HG03025 (cell line): ENCODE measurements at regions not wholly inside any gene's neighbourhood (a gene's known extent, or its start where the extent isn't known, plus 50 kb on each side); places are given as distances from the start of the nearest gene placed in this dataset.
"Not testable (repeated sequence)": the region's sequence is repeated elsewhere in the genome, so short reads cannot be mapped to it uniquely, and the experiment has no call there.

ENCODE experiments used
- ATAC-seq: cut with Tn5 transposase; IDR thresholded peaks from one replicate; pipeline ENCODE4 v1.9.1; 2021; ENCODE audit warnings: mild to moderate bottlenecking, moderate library complexity; ENCODE audit not compliant: unreplicated experiment, low FRiP score

DNA sequence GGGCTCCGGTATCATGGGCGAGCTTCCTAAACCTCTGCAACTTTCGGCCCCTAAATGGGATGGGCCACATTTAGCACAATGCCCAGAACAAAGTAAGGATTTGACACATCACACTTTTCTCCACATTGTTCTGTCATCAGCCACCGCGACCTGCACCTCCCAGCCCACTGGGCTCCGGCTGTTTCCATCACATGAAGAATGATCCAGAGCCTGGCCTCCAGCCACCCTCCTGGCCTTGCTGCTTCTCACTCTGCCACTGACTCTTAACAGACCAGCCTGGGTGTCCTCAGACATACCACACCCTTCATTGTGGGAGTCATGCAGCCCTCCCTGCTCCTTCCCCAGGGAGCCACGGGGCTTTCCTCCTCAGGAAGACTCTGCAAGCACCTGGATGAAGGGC is 113.7 kb downstream of the IGLL1 start:
- ATAC-seq = no peak

DNA sequence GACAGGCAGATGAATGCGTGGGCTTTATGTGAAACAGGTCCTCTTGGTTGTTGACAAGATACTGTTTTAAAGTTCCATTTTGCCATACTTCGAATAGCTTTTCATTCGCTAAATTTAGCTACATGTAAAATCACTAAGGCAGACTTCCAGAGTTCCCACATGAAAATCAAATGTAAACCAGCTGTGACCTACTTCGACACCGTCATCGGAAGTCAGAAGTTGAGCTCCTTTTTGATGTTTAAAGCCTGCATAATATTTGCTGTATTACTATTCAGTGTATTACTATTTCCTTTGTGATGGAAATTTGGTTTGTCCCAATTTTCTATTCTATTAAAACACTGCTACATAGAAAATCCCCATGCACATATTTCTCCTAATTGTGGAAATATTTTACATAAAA is 115.3 kb downstream of the IGLL1 start:
- ATAC-seq = not testable (repeated sequence)

DNA sequence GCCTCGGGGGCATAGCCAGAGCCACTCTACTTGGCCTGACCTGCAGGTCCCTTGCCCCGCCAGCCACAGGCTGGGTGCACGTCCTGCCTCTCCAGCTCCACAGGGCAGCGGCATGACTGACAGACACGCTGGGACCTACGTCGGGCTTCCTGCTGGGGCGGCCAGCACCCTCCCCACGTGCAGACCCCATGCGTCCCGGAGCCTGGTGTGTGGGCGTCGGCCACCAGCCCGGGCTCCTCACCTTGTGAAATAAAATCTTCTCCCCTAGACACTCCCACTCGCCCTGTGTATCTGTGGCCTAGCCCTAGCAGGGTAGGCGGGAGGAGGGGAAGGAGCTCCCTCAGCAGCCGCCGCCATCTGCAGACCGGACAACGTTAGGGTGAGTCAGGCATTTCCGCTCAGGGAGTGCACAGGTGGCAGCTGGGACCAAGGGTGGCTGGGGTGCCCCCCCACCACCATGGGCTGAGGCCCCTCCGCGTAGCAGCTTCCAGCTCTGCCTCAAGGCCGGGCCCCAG is 119.5 kb downstream of the IGLL1 start:
- ATAC-seq = not testable (repeated sequence)

DNA sequence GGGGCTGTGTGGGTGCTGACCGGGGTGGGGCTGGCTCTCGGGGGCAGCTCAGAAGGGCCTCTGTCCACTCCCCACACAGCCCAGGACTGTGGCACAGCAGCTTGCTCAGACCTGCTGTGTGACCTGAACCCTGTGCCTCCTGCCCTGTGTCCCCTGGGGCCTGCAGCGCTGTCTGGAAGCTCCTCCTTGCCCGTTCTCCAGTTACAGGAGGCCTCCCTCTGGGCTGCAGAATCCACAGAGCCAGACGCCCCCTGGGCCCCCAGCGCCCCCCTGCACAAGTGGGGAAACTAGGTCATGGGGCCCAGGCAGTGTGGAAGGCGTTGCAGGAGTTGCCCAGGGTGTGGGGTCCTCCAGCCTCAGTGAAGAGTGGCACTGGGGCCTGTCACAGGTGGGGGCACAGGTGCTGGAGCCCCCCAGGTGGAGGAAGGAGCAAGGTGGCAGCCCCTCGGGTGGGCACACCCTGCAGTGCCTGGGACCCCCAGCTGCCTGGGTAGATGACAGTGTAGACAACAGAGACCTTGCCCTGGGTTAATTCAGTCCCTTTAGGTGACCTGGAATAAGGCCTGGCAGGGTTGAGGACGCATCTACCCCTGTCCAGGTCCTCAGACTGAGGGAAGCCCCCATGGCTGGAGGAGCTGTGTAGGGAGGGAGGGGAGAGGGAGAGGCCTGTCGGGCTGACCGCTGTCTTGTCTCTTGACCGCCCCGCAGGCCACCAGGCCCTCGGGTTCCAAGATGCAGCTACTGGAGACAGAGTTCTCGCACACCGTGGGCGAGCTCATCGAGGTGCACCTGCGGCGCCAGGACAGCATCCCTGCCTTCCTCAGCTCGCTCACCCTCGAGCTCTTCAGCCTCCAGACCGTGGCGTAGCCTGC is 120.2 kb downstream of the IGLL1 start:
- ATAC-seq = not testable (repeated sequence)

DNA sequence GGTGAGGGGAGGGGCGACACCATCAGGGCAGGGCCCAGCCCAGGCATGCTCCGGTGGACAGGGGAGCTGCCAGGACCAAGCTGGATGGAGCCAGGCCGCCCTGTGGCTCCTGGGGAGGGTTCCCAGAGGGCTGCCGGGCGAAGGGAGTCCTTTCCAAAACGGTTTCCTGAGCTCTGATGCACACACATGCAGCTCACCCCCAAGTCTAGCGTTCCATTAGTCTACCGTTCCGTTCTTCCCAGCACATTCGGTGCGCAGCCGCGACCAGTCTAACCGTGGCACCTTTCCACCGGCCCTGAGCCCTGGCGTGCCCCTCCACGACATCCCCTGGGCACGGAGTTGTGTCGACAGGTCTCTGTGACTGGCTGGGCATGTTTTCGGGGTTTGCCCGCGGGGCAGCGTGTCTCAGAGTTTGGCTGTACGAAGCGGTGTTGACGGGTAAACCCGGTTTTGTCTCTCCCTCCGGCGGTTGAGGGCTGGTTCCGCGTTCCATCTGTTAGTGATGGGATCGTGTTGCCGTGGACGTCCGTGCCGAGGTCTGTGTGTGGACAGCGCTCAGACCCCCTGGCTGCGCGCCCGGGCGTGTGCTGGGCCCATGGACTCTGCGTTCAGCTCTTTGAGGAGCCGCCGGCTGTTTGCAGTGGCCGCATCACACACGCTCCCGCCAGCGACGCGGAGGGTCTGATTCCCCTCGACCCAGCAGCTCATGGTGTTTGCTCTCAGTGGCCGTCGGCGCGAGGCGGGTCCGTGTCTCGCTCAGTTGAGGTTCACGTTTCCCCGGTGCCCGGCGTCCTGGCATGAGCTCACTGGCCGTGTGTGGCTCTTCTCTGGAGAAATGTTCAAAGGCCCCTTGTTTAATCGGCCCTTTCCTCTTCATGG is 121.2 kb downstream of the IGLL1 start:
- ATAC-seq = no peak

DNA sequence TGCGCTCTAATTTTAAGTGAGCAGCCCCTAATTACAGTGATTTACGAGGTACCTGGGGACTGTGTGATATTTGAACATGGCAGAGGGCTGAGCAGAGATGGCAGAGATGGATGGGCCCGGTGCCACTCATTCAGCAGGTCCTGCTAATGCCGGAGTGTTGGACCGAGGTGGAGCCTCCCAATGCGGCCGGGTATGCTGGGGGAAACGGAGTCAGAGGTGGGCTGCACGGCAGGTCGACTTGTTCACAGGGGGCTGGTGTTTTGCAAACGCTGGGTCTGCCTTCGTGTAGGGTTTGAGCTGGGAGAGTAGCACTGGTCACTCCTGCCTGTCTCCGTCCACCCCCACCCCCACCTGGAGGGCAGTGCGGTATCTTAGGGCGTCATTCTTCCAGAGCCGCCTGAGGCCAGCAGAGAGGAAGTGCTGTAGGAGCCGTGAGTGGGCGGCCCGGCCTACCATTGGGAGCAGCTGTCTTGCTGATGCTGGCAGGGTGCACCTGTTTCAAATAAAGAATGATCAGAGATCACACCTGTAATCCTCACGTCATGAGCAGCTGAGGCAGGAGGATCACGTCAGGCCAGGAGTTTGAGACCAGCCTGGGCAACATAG is 122.6 kb downstream of the IGLL1 start:
- no peak for ATAC-seq

DNA sequence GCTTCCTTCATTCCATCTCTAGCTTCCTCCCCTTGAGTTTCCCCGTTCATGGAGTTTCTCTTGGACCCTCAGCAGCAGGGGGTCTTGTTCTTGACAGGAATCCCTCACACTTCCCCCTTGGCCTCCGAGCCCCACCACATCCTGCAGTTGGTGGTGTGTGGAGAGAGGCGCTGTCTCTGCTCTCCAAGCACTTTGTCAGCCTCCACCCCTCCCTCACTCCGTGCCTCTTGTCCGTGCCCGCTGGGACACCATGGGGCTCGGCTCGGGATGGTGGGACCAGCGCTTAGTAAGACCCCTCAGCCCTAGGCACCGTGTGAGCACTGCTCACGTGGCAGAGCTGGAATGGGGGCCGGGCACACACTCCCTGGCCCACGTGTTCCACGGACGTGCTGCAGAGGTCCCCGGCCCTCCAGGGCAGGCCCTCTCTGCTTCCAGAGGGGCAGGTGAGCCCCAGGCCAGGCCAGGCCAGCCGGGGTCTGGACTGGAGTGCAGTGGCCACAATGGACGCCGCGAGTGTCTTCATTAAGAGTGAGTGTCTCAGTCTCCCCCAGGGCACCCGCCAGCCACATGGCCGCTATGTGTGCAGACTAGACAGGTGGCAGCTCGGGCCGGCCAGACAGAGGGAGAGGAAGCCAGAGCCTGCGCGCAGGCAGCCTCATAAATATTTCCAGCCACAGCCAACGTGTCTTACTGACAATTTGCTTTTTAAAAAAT is 123.3 kb downstream of the IGLL1 start:
- not testable (repeated sequence) for ATAC-seq

DNA sequence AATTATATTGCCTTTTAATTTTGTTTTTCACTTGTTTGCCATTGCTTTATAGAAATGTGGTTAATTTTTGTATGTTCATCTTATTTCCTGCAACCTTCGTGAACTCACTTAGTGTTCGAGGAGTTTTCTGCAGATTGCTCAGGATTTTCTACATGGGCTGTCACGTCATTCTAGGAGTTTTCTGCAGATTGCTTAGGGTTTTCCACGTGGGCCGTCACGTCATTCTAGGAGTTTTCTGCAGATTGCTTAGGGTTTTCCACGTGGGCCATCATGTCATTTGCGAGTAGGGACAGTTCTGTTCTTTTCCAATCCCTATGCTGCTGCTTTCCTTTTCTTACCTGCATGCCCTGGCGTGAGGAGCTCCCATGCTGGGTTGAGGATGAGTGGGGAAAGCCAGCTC is 125.7 kb downstream of the IGLL1 start:
- ATAC-seq = not testable (repeated sequence)

DNA sequence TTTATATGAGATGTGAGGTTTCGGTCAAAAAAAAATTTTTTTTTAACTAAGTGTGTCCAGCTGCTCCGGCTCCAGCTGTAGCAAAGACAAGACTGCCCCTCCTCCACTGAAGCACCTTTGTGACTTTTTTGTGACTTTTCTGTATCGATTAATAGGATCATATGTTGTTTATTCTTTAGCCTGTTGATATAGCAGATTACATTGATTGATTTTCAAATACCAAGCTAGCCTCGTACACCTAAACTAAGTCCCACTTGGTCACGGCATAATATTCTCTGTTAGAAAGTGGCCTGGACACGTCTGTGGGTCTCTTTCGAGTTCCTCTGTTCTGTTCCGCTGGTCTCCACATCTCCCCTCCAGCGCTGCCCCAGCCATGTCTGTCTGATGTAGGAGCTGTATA is 126.8 kb downstream of the IGLL1 start:
- ATAC-seq = no peak

DNA sequence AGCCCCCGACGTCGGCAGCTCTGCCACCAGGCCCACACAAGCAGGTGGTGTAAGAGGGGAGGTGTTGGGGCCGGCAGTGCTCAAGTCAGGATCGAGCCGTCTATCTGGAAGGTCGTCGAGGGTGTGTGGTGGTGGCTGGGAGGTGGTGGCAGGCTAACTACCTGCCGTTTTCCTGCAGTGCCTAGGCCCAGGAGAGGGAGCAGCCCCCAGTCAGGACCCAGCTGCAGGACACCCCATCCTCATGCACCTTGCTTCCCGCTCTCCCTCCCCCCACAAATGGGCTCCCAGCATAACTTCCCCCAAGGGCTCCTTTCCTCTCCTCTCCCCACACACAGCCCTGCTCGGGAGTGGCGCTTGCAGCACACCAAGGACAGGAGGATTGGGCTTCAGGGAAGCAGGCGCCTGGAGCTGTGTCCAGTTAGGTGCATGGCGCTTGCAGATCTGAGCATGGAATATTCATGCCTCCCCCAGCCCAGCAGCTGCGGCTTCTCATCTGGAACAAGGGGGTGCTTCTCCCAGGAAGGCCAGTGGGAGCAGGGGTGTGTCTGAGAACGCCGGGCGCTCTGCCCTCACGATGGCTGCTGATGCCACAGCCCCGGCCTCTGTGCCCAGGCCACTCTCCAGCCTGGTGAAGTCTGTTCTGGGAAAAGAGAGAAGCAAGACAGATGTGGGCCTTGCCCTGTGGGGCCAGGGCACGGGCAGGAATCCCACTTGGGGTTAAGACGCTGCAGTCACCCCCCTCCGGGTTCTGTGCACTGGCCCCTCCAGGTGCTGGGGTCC is 127.7 kb downstream of the IGLL1 start:
- no peak for ATAC-seq

DNA sequence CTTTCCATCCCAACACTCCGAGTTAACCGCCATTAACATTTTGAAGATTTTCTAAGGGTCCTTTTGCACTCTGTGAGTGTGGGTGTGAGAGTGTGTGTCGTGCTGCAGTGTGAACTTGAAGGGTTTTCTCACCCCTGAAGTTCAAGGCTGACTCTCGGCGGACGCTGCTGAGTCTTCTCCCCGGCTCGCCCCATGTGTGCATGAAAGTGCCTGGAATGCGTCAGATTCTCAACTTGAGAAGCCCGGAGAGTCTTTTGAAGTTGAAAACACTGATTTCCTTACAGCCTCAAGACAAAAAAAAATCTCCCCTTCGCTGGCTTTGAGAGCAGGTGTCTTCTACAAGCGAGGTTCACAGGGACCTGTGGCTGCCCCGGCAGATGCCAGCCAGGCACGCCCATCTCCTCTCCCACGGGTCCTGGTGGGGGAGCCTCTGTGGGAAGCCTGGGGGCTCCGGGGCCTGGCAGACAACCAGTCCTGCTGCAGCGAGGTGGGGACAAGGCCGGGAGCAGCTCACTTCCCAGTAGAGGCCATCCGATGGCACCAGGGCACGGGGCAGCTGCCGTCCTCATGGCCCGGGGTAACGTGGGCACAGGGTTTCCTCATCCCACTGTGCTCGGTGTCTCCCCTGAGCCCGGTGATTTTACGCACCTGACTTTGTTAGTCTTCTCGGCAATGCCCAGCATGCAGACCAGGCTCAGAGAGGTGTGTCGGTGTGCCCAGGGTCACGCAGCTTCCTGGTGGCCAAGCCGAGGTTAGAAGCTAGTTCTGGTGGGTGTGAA is 128.4 kb downstream of the IGLL1 start:
- ATAC-seq = not testable (repeated sequence)

DNA sequence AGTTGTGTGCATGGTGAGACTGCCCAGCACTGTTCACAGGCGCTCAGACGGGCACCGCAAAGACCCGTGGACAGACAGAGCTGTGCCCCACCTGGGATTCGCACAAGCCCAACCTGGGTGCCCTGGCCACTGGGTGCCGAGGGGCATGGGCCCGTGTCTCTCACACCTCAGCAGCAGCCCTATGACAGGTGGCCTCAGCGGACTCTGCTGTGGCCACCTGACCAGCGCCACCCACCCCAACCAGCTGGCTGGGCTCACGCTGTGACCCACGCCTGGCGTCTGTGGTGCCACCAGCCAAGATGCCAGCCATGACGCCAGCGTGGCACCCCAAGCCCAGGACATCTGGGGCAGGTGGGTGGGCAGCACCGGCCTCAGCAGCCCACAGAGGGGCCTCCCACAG is 129.3 kb downstream of the IGLL1 start:
- ATAC-seq = not testable (repeated sequence)

DNA sequence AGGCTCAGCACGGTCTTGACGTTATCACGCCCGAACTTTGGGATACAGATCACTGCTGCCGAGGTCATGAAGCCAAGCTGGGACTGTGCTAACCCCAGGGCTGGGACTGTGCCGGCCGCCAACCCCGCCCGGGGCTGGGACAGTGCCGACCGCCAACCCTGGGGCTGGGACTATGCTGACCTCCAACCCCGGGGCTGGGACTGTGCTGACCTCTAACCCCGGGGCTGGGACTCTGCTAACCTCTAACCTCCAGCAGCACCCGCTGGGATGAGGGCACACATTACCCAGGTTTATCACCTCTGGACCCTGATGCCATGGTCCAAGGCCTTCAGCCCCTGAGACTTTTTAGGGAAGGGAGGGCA is 129.7 kb downstream of the IGLL1 start:
- ATAC-seq = no peak

DNA sequence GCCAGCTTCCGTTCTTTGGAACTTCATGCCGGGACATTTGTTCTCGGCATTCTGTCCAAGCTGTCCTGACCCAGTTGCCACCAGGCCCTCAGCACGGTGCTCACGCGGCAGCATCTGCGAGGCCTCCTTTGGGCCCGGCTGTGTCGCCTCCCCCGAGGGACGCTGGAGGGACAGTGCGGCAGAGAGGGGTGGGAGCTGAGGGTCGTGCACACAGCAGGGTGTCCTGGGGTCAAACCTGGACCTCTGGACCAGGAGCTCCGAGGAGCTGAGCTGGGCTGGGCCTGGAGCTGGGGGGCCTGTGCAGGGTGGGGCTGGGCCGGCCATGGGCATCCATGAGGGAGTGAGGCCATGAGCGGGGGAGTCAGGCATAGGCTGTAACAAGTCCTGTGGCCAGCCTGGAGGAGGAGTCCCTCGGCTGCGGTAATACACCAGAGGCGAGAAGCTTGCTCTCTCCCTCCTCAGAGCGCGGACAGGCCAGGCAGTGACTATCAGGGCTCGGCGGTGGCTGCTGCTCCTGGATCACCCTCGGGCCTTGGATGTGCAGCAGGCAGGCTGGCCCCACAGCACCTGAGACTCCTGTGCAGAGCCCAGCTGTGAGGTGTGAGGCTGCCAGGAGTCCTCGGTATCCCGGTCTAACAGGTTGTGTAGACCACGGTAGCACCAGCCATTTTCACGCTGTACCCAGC is 130.2 kb downstream of the IGLL1 start:
- ATAC-seq = not testable (repeated sequence)

DNA sequence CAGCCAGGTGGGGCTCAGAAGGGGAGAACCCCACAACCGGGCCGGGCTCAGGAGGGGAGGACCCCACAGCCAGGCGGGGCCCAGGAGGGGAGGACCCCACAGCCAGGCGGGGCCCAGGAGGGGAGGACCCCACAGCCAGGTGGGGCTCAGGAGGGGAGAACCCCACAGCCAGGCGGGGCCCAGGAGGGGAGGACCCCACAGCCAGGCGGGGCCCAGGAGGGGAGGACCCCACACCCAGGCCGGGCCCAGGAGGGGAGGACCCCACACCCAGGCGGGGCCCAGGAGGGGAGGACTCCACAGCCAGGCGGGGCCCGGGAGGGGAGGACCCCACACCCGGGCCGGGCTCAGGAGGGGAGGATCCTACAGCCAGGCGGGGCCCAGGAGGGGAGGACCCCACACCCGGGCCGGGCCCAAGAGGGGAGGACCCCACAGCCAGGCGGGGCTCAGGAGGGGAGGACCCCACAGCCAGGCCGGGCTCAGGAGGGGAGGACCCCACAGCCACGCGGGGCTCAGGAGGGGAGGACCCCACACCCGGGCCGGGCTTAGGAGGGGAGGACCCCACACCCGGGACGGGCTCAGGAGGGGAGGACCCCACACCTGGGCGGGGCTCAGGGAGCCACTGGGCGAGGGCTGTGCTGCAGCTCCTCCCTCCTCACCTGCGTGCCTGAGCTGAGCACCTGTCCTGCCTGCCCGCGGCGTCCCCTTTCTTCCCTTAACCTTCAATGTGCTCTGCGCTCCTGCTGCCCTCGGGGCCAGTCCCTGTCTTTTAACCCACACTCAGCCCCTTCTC is 131.4 kb downstream of the IGLL1 start:
- ATAC-seq = not testable (repeated sequence)

DNA sequence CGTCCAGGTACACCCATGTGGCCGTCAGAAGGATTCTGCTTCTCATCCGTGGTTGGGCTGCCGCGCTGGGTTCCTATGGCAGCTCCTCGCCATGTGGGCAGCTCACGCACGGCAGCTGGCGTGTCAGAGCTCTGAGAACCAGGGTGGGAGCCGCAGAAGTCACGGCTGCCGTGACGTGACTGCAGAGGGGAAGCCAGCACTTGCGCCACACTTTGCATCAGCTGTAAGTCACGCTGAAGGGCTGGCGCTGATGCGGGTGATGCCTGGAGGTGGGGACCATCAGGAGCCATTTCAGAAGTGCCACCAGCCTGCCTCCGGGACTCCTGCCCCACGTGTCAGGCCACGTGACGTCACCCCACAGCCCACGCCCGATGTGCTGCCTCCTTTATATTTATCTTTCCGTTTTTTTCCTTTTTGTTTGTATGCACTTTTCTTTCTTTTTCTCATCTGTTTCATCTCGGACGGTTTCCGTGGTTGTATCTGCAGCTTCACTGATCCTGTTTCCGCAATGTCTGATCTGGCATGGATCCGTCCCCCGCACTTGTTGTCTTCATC is 133.2 kb downstream of the IGLL1 start:
- no peak for ATAC-seq

DNA sequence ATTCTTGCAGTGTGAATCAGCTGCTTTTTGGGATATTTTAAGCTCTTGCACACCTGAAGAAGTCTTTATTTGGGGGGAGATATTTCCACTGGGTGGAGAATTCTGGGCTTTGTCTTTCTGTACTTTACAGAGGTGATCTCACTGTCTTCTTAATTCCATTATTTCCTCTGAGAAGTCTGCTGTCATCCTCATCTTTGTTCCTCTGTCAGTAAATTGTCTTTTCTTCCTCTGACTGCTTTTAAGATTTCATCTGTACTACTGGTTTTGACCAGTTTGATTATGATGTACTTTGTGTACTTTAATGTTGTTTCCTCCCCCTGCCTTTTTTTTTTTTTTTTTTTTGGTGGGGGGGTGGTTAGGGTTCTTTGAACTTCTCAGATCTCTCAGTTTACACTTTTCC is 133.9 kb downstream of the IGLL1 start:
- ATAC-seq = not testable (repeated sequence)
